Ovary (tissue), 7 donors: ENCODE measurements at regions not wholly inside any gene's neighbourhood (a gene's known extent, or its start where the extent isn't known, plus 50 kb on each side); places are given as distances from the start of the nearest gene placed in this dataset.
"Not testable (repeated sequence)": the region's sequence is repeated elsewhere in the genome, so short reads cannot be mapped to it uniquely, and the experiment has no call there.

ENCODE experiments used
- DNase-seq, 5 donors: peaks; one replicate each; pipeline ENCODE4 v3.0.0-alpha.2; 2019 to 2020
- H3K27ac ChIP-seq, 2 donors: fragments of 200-600 bp; one replicate each; pipeline versions ENCODE4 v1.5.1 to v1.8.0; 2019 to 2022
- H3K27me3 ChIP-seq: fragments of 200-600 bp; one replicate; pipeline ENCODE4 v1.8.0; 2022
- H3K36me3 ChIP-seq: fragments of 200-600 bp; sonication (generic); one replicate; pipeline ENCODE4 v1.5.1; 2019
- H3K4me1 ChIP-seq: one replicate; pipeline ENCODE4 v1.8.1; 2013; ENCODE audit warnings: mild to moderate bottlenecking, moderate library complexity; ENCODE audit not compliant: insufficient read depth
- H3K4me3 ChIP-seq: fragments of 200-600 bp; sonication (generic); one replicate; pipeline ENCODE4 v1.5.1; 2017
- H3K9me3 ChIP-seq, 2 donors: fragments of 200-600 bp in 1 of 2; sonication (generic) in 1 of 2; one replicate each; pipeline versions ENCODE4 v1.5.1 to v1.8.1; 2013 to 2019; ENCODE audit warnings: mild to moderate bottlenecking in 1 of 2, moderate library complexity in 1 of 2
- EP300 ChIP-seq: sonication (generic); formaldehyde crosslinking; IDR thresholded peaks from one replicate; pipeline ENCODE4 v1.6.1; 2017; ENCODE audit warnings: antibody characterized with exemption
- POLR2A ChIP-seq: fragments of 450-650 bp; IDR thresholded peaks from one replicate; pipeline ENCODE4 v1.6.1; 2017; ENCODE audit warnings: antibody characterized with exemption, mild to moderate bottlenecking, moderate library complexity
- WGBS, 3 donors: extraction: QIAGEN DNeasy Blood & Tissue Kit in 1 of 3; methylation state at CpG; one replicate each; pipeline versions ENCODE4 v1.1.5 to v1.1.7; 2013 to 2017; 5-methylcytosine and 5-hydroxymethylcytosine counted together
- intact Hi-C, 4 donors: fragments of 100-400 bp; cut with DNase I; formaldehyde crosslinking; loops; one replicate each; pipeline versions ENCODE4 v1.11.0 to v1.15.1; 2022 to 2023
- TF ChIP-seq, protein P1 (sequence below), 3 donors: fragments of 450-650 bp in 2 of 3; fragments of 200-600 bp in 1 of 3; IDR thresholded peaks; one replicate each; pipeline versions ENCODE4 v1.5.1 to v1.8.0; 2016 to 2022; ENCODE audit warnings: antibody characterized with exemption in 3 of 3, mild to moderate bottlenecking in 1 of 3
- donor health status: DM: no; HTN: no; CAD: no; lungs with moderate emphysema.
- donor health status: DM: no; HTN: no; CAD: no.
- donor health status: Bipolar disorder and iron deficiency.
- donor health status: DM: no; HTN: no; CAD: no.
- donor health status: DM: yes; HTN: yes; CAD: no.

- H3K4me1 ChIP-seq = no peaks in the 10 kb centered on the region
- WGBS, 3 donors = 76 to 82% (median 77%) methylated on average over 13 of the region's 13 CpGs
- intact Hi-C loops = no loop called here
- no peak overlapping the region for H3K4me3 ChIP-seq
- DNase-seq = no peak
- H3K27ac ChIP-seq = no peak overlapping the region
- H3K36me3 ChIP-seq = no peaks in the 10 kb centered on the region
- H3K9me3 ChIP-seq = no peaks in the 10 kb centered on the region
- H3K27me3 ChIP-seq = no peaks in the 10 kb centered on the region
- TF ChIP-seq POLR2A (no peak), EP300 (no peak)
- TF ChIP-seq, protein P1, sequence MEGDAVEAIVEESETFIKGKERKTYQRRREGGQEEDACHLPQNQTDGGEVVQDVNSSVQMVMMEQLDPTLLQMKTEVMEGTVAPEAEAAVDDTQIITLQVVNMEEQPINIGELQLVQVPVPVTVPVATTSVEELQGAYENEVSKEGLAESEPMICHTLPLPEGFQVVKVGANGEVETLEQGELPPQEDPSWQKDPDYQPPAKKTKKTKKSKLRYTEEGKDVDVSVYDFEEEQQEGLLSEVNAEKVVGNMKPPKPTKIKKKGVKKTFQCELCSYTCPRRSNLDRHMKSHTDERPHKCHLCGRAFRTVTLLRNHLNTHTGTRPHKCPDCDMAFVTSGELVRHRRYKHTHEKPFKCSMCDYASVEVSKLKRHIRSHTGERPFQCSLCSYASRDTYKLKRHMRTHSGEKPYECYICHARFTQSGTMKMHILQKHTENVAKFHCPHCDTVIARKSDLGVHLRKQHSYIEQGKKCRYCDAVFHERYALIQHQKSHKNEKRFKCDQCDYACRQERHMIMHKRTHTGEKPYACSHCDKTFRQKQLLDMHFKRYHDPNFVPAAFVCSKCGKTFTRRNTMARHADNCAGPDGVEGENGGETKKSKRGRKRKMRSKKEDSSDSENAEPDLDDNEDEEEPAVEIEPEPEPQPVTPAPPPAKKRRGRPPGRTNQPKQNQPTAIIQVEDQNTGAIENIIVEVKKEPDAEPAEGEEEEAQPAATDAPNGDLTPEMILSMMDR (IDR thresholded peaks at IDR 0.05) = no peak
These were observed 174.1 kb upstream of the SFSWAP start for GRCh38 chr12:131536766-131537165.

DNA sequence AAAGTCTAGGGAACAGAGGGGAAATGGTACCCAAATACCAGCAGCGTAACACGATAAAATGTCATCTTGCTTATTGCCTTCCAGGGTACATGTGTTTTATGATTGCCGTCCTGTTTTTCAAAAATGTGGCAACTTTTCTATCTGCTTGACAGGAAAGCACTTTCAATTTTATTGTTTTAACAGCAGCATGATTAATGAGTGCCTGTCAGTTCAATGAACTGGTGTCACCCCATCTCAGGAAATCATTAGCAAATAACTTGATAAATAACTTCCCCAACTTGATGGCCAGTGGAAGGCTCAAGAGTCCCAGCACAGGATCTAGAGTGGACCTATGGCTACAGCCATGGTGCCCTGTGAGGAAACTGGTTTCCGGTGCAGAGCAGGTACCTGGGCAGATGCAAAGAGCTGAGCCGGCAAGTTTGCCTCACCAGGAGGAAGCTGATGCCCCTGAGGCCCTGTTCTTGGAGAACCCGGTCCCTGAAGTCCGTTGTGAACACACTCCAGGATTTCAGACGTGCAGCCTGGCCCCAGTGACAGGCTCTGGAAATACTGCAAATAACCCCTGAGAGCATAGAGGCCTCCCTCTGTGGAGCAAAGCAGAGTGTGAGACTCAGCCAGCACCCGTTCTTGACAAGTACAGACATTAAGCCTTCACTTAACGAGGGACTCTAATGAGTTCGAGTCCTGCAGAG lies 173.5 kb upstream of the SFSWAP start:
- Histone ChIP-seq H3K27ac (no peak overlapping the region), H3K27me3 (no peaks in the 10 kb centered on the region), H3K4me3 (no peak overlapping the region), H3K9me3 (no peaks in the 10 kb centered on the region), H3K4me1 (no peaks in the 10 kb centered on the region), H3K36me3 (no peaks in the 10 kb centered on the region)
- TF ChIP-seq, protein P1 (IDR thresholded peaks at IDR 0.05) = no peak
- TF ChIP-seq POLR2A (no peak), EP300 (no peak)
- no peak for DNase-seq
- 46 to 55% (median 50%) methylated on average over 11 of the region's 11 CpGs for WGBS, 3 donors
- intact Hi-C loops = no loop called here

DNA sequence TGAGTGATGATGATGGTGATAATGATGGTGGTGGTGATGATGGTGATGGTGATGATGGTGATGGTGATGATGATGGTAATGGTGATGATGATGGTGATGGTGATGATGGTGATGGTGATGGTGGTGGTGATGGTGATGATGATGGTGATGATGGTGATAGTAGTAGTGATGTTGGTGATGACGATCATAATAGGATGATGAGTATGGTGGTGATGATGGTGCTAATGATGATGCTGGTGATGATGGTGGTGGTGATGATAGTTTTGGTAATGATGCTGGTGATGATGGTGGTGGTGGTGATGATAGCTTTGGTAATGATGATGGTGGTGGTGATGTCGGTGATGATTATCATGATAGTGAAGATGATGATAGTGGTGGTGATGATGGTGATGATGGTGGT lies 171.5 kb upstream of the SFSWAP start:
- DNase-seq = no peak
- no peaks in the 10 kb centered on the region for H3K4me1 ChIP-seq
- TF ChIP-seq, protein P1 (IDR thresholded peaks at IDR 0.05) = no peak
- TF ChIP-seq EP300 (no peak), POLR2A (no peak)

GRCh38 chr12:131540138-131540623 lies 170.7 kb upstream of the SFSWAP start:
- Histone ChIP-seq H3K27ac (no peak overlapping the region), H3K36me3 (no peaks in the 10 kb centered on the region), H3K27me3 (no peaks in the 10 kb centered on the region), H3K4me3 (no peak overlapping the region), H3K4me1 (no peaks in the 10 kb centered on the region), H3K9me3 (no peaks in the 10 kb centered on the region)
- TF ChIP-seq POLR2A (no peak), EP300 (no peak)
- TF ChIP-seq, protein P1 (IDR thresholded peaks at IDR 0.05) = no peak
- 94 to 95% (median 94%) methylated on average over 4 of the region's 4 CpGs for WGBS, 3 donors
- intact Hi-C loops = no loop called here
- no peak for DNase-seq

More for the DNA sequence above, 171.5 kb upstream of the SFSWAP start:
- Histone ChIP-seq H3K36me3 (no peaks in the 10 kb centered on the region), H3K27me3 (no peaks in the 10 kb centered on the region), H3K4me3 (no peak overlapping the region), H3K9me3 (no peaks in the 10 kb centered on the region), H3K27ac (no peak overlapping the region)
- intact Hi-C loops = no loop called here
- 96 to 97% (median 96%) methylated on average over 2 of the region's 2 CpGs for WGBS, 3 donors

DNA sequence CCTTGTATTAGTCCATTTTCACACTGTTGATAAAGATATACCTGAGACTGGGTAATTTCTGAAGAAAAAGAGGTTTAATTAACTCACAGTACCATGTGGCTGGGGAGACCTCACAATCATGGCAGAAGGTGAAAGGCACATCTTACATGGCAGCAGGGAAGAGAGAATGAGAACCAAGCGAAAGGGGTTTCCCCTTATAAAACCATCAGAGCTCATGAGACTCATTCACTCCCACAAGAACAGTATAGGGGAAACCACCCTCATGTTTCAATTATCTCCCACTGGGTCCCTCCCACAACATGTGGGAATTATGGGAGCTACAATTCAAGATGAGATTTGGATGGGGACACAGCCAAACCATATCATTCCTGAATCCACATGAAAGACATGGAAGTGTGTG lies 169.4 kb upstream of the SFSWAP start:
- DNase-seq, intact Hi-C loops, H3K27ac ChIP-seq, H3K27me3 ChIP-seq, H3K4me1 ChIP-seq, H3K4me3 ChIP-seq, H3K36me3 ChIP-seq, H3K9me3 ChIP-seq: not testable (repeated sequence)
- WGBS, 3 donors = 71 to 100% (median 96%) methylated on average over 1 of the region's 1 CpG
